DOHH2 (cell line): ENCODE measurements at regions not wholly inside any gene's neighbourhood (a gene's known extent, or its start where the extent isn't known, plus 50 kb on each side); places are given as distances from the start of the nearest gene placed in this dataset.

ENCODE experiments used
- H3F3A ChIP-seq: fragments of 200-600 bp; sonication (generic), shearing (Covaris generic); 2 replicates; pipeline ENCODE4 v1.6.0; 2016; ENCODE audit warnings: antibody characterized with exemption, mild to moderate bottlenecking; ENCODE audit not compliant: control insufficient read depth, insufficient read depth
- H3K27ac ChIP-seq: fragments of 200-600 bp; sonication (generic); 2 replicates; pipeline ENCODE4 v1.5.1; 2014; ENCODE audit warnings: low read depth, mild to moderate bottlenecking, low read length, moderate library complexity
- H3K27me3 ChIP-seq: fragments of 200-600 bp; sonication (generic); 2 replicates; pipeline ENCODE4 v1.6.1; 2014; ENCODE audit warnings: mild to moderate bottlenecking, low read length, mixed read lengths; ENCODE audit not compliant: control insufficient read depth
- H3K36me3 ChIP-seq: fragments of 200-600 bp; sonication (generic); 2 replicates; pipeline ENCODE4 v1.6.1; 2014; ENCODE audit warnings: mild to moderate bottlenecking, low read length, moderate library complexity, mixed read lengths; ENCODE audit not compliant: control insufficient read depth
- H3K4me1 ChIP-seq: fragments of 200-600 bp; sonication (generic); 2 replicates; pipeline ENCODE4 v1.6.1; 2014; ENCODE audit warnings: mild to moderate bottlenecking, low read length, mixed read lengths; ENCODE audit not compliant: control insufficient read depth
- H3K4me2 ChIP-seq: fragments of 200-600 bp; sonication (generic); 2 replicates; pipeline ENCODE4 v1.6.0; 2014; ENCODE audit warnings: mild to moderate bottlenecking, low read length, moderate library complexity
- H3K4me3 ChIP-seq: fragments of 200-600 bp; sonication (generic); 2 replicates; pipeline ENCODE4 v1.5.1; 2014; ENCODE audit warnings: mild to moderate bottlenecking, low read length, mixed read lengths
- H3K79me2 ChIP-seq: fragments of 200-600 bp; sonication (generic); 2 replicates; pipeline ENCODE4 v1.6.1; 2014; ENCODE audit warnings: mild to moderate bottlenecking, low read length, mixed read lengths; ENCODE audit not compliant: control insufficient read depth
- H3K9me2 ChIP-seq: fragments of 200-600 bp; sonication (generic); replicated peaks from 2 replicates; pipeline ENCODE4 v1.6.1; 2014; ENCODE audit warnings: mild to moderate bottlenecking, low read length, mixed read lengths; ENCODE audit not compliant: control insufficient read depth
- H3K9me3 ChIP-seq: fragments of 200-600 bp; sonication (generic); 2 replicates; pipeline ENCODE4 v1.6.1; 2014; ENCODE audit warnings: antibody characterized with exemption, low read length, mixed read lengths; ENCODE audit not compliant: control insufficient read depth, insufficient read depth
- H4K20me1 ChIP-seq: fragments of 200-600 bp; sonication (generic); 2 replicates; pipeline ENCODE4 v1.6.0; 2014; ENCODE audit warnings: low read depth, mild to moderate bottlenecking, antibody characterized with exemption, low read length, moderate library complexity; ENCODE audit not compliant: control insufficient read depth, insufficient read depth
- CTCF ChIP-seq: fragments of 200-600 bp; sonication (generic); IDR thresholded peaks from one replicate; pipeline ENCODE4 v1.5.1; 2014; ENCODE audit warnings: antibody characterized with exemption, mild to moderate bottlenecking, low read depth, low read length; ENCODE audit not compliant: poor library complexity, severe bottlenecking
- EZH2phosphoT487 ChIP-seq: fragments of 200-600 bp; sonication (generic); IDR thresholded peaks from 2 replicates; pipeline ENCODE4 v1.6.1; 2017; ENCODE audit warnings: borderline replicate concordance, mild to moderate bottlenecking, antibody characterized with exemption, low read length, moderate library complexity, mixed read lengths

DNA sequence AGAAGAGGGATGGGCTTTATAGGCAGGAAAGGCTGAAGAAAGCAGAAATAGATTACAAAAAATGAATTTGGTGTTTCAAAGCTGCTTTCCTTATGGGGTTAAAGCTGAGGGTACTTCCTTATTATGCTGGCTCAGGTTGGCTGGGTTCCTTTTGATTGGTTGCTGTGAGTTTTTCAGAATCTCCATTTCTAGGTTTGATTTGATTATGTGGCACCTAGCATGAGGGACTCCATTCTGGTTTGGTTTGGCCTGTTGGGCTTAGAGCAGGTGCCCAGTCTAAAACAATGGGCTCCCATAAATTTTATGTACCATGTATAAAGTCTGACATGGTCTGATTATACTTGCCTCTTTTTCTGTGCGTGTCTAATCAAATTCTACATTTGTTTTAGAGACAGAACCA is 362.7 kb downstream of the CXCL12 start:
- no peak overlapping the region for H3K4me3 ChIP-seq

DNA sequence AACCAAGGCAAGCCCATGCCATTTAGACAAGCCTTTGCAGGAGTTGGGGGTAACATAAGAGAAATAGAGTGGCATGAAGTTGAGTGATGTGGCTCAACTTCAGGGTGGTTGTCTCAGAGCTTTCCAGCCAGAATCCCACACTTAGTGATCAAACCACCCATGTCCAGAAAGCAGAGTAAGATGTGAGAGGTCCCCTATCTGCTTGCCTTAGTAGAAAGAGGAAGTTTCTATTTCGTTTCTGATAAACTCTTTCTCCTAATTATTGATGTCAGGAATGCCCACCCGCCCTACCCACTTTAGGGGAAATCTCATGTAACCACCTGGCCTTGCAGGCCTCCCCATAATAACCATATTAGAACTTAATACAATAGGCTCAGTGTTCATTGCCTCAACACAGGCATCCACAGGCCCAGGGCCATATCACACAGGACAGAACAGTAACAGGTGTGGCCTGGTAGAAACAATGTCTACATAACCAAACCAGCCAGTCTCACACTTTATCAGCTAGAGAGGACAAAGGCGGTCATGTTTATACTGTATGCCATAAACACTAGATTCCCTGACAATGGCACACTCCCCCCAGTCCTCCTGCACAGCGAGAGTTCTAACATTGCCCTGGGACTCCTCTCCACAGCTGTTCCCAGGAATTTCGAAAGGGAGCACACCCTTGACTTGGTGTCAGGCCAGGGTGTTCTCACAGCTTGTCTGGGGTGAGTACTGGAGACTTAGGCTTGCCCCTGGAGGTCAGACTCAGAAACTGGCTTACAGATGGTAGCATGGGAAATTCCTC is 364.4 kb downstream of the CXCL12 start:
- Histone ChIP-seq H3K9me3 (no peaks in the 10 kb centered on the region), H3K4me1 (no peaks in the 10 kb centered on the region), H3K4me2 (no peak overlapping the region), H3K27ac (no peak overlapping the region), H3F3A (no peaks in the 10 kb centered on the region), H3K9me2 (no peaks in the 10 kb centered on the region), H3K27me3 (no peaks in the 10 kb centered on the region), H3K79me2 (no peaks in the 10 kb centered on the region), H4K20me1 (no peaks in the 10 kb centered on the region), H3K36me3 (no peaks in the 10 kb centered on the region), H3K4me3 (no peak overlapping the region)
- no peak for TF ChIP-seq EZH2phosphoT487
- no peak for TF ChIP-seq CTCF

More for the DNA sequence above, 362.7 kb downstream of the CXCL12 start:
- Histone ChIP-seq H3K4me2 (no peak overlapping the region), H3K36me3 (no peaks in the 10 kb centered on the region), H3K4me1 (no peaks in the 10 kb centered on the region), H3F3A (no peaks in the 10 kb centered on the region), H3K9me2 (no peaks in the 10 kb centered on the region), H3K9me3 (no peaks in the 10 kb centered on the region), H3K27me3 (no peaks in the 10 kb centered on the region), H3K79me2 (no peaks in the 10 kb centered on the region), H4K20me1 (no peaks in the 10 kb centered on the region), H3K27ac (no peak overlapping the region)
- TF ChIP-seq CTCF = no peak
- no peak for TF ChIP-seq EZH2phosphoT487

DNA sequence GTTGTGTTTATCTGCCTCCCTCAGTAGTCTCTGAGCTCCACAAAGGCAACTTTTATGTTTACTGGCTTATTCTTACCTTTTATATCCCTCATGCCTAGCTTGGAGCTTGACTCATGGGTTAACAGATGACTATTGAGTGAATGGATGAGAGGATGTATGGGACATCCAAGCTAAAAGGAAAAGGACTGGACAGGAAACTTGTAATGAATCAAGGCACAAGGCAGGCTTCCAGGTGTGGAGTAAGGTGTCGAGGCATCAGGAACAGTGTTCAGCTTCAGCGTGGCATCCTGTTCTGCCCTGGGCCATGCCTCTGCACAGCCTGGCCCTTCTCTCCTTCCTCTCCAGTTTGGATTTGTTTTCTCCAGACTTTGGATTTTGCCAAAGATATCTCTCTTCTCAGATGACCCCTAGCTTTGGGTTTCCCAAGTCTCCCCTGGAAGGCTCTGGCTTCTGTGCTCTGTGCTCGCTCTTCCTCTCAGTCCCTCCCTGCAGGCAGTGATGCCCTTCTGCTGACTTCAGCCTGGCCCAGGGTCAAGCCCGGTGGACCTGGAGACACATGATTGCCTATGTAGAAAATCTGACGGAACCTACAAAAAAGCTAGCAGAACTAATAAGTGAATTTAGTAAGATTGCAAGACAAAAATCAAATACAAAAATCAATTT is 367.3 kb downstream of the CXCL12 start:
- Histone ChIP-seq H3K9me3 (no peaks in the 10 kb centered on the region), H4K20me1 (no peaks in the 10 kb centered on the region), H3K36me3 (no peaks in the 10 kb centered on the region), H3K4me1 (no peaks in the 10 kb centered on the region), H3F3A (no peaks in the 10 kb centered on the region), H3K4me3 (no peak overlapping the region), H3K27ac (no peak overlapping the region), H3K4me2 (no peak overlapping the region), H3K27me3 (no peaks in the 10 kb centered on the region), H3K79me2 (no peaks in the 10 kb centered on the region), H3K9me2 (no peaks in the 10 kb centered on the region)
- TF ChIP-seq EZH2phosphoT487 (no peak), CTCF (no peak)
